GM12878 (cell line): ENCODE measurements at regions not wholly inside any gene's neighbourhood (a gene's known extent, or its start where the extent isn't known, plus 50 kb on each side); places are given as distances from the start of the nearest gene placed in this dataset.

ENCODE experiments used
- ATAC-seq: fragments of 200-7000 bp; cut with Tn5 transposase; 3 replicates; pipeline ENCODE4 v1.9.1; 2020; ENCODE audit warnings: mild to moderate bottlenecking, moderate library complexity
- BruUV-seq: library from RNA; stranded (reverse); fragments of 400-500 nt; replicated peaks from 2 replicates; lab custom pipeline; 2021; lab: Mats Ljungman, UMichigan
- CTCF ChIA-PET: fragments of 300-600 bp; sonication (Branson Sonifier 250); formaldehyde crosslinking; extraction: SDS; loops from one replicate; lab custom pipeline; 2021; ENCODE audit warnings: inconsistent platforms; lab: Yijun Ruan, JAX
- POLR2A ChIA-PET: fragments of 350-600 bp; formaldehyde crosslinking; extraction: SDS; loops from one replicate; lab custom pipeline; 2021; ENCODE audit warnings: inconsistent platforms; lab: Charles Lee
- RAD21 ChIA-PET: fragments of 300-600 bp; sonication (Branson Sonifier 250); formaldehyde crosslinking; loops from one replicate; lab custom pipeline; 2023; ENCODE audit warnings: antibody characterized with exemption; ENCODE audit not compliant: unreplicated experiment; lab: Charles Lee
- SMC1A ChIA-PET: fragments of 300-600 bp; sonication (Branson Sonifier 250); formaldehyde crosslinking; loops from one replicate; lab custom pipeline; 2023; ENCODE audit not compliant: unreplicated experiment, uncharacterized antibody; lab: Charles Lee
- DNase-seq: peaks from one replicate; pipeline ENCODE4 v3.0.0-alpha.2; 2011; ENCODE audit warnings: low read depth, low spot score
- FAIRE-seq: peaks from 3 replicates; lab custom pipeline; 2011; peaks lifted over from hg19 to GRCh38; lab: Jason Lieb, UNC
- H2AFZ ChIP-seq: 2 replicates; pipeline ENCODE4 v1.6.0; 2011; ENCODE audit warnings: low read depth, low read length, control low read depth; ENCODE audit not compliant: control insufficient read depth
- H3K27ac ChIP-seq: 2 replicates; pipeline ENCODE4 v1.5.1; 2011; ENCODE audit warnings: control low read depth; ENCODE audit not compliant: control insufficient read depth, insufficient read depth
- H3K27me3 ChIP-seq, 2 experiments: replicated peaks in 1 of 2; 2 replicates each; pipeline versions ENCODE4 v1.6.0 to v1.6.1; 2011; ENCODE audit warnings: low read length in 1 of 2; ENCODE audit not compliant: control insufficient read depth in 2 of 2, insufficient read depth in 2 of 2
- H3K36me3 ChIP-seq, 2 experiments: 2 replicates each; pipeline ENCODE4 v1.5.1; 2011; ENCODE audit warnings: low read length in 1 of 2; ENCODE audit not compliant: control insufficient read depth in 2 of 2, insufficient read depth in 2 of 2
- H3K4me1 ChIP-seq: 2 replicates; pipeline ENCODE4 v1.6.1; 2011; ENCODE audit warnings: mild to moderate bottlenecking, low read length, moderate library complexity, mixed read lengths; ENCODE audit not compliant: control insufficient read depth, insufficient read depth
- H3K4me2 ChIP-seq: 2 replicates; pipeline ENCODE4 v1.6.0; 2011; ENCODE audit warnings: control low read depth; ENCODE audit not compliant: control insufficient read depth, insufficient read depth
- H3K4me3 ChIP-seq: fragments of 200-600 bp; sonication (generic); 2 replicates; pipeline ENCODE4 v1.5.1; 2016
- H3K79me2 ChIP-seq: 2 replicates; pipeline ENCODE4 v1.6.0; 2011; ENCODE audit warnings: low read length; ENCODE audit not compliant: control insufficient read depth, insufficient read depth
- H3K9ac ChIP-seq: 2 replicates; pipeline ENCODE4 v1.8.0; 2011; ENCODE audit warnings: low read length, control low read depth, mixed read lengths; ENCODE audit not compliant: control insufficient read depth, insufficient read depth
- H3K9me3 ChIP-seq: replicated peaks from 3 replicates; pipeline ENCODE4 v1.5.1; 2011; ENCODE audit warnings: mild to moderate bottlenecking, low read length; ENCODE audit not compliant: control insufficient read depth, insufficient read depth
- H4K20me1 ChIP-seq: 2 replicates; pipeline ENCODE4 v1.6.0; 2011; ENCODE audit not compliant: control insufficient read depth, insufficient read depth
- ASH2L ChIP-seq: fragments of 300-600, 200-600 bp; sonication (generic); IDR thresholded peaks from 2 replicates; pipeline ENCODE4 v1.6.1; 2017; ENCODE audit warnings: low read depth, mild to moderate bottlenecking, borderline replicate concordance
- HDAC2 ChIP-seq: fragments of 200-600 bp; sonication (generic); IDR thresholded peaks from 2 replicates; pipeline ENCODE4 v1.6.1; 2017
- HDGF ChIP-seq: fragments of 450-650 bp; IDR thresholded peaks from 2 replicates; pipeline ENCODE4 v1.6.1; 2016; ENCODE audit warnings: antibody characterized with exemption
- NBN ChIP-seq: fragments of 450-650 bp; IDR thresholded peaks from 2 replicates; pipeline ENCODE4 v1.6.1; 2016
- NR2C1 ChIP-seq: fragments of 450-650 bp; IDR thresholded peaks from 2 replicates; pipeline ENCODE4 v1.6.1; 2017; ENCODE audit warnings: antibody characterized with exemption, mild to moderate bottlenecking, moderate library complexity
- SMAD1 ChIP-seq: fragments of 450-650 bp; IDR thresholded peaks from 2 replicates; pipeline ENCODE4 v1.6.1; 2018; ENCODE audit warnings: mild to moderate bottlenecking, low read depth; ENCODE audit not compliant: partially characterized antibody
- WRNIP1 ChIP-seq: IDR thresholded peaks from 2 replicates; pipeline ENCODE4 v1.6.1; 2011; ENCODE audit warnings: low read depth, low read length, improper control_type of control experiment, borderline replicate concordance
- WGBS: methylation state at CpG from one replicate; pipeline ENCODE4 v1.1.6; 2016; ENCODE audit warnings: low lambda C conversion rate; ENCODE audit not compliant: insufficient replicate concordance, insufficient coverage; ENCODE audit errors: missing lambda C conversion rate; 5-methylcytosine and 5-hydroxymethylcytosine counted together
- in situ Hi-C: fragments of 300-500 bp; cut with MboI; formaldehyde crosslinking; loops from 9 replicates; pipeline ENCODE4 v1.14.3; 2018; ENCODE audit warnings: mixed read lengths
- intact Hi-C: fragments of 100-400 bp; cut with micrococcal nuclease; formaldehyde crosslinking; loops from one replicate; pipeline ENCODE4 v1.14.2; 2022; ENCODE audit not compliant: unreplicated experiment
- TF ChIP-seq, protein P1 (sequence below): fragments of 150-350 bp; IDR thresholded peaks from 2 replicates; pipeline ENCODE4 v1.6.1; 2014; ENCODE audit warnings: mild to moderate bottlenecking, low read depth, low read length
- TF ChIP-seq, protein P2 (sequence below): fragments of 450-650 bp; formaldehyde crosslinking; IDR thresholded peaks from 2 replicates; pipeline ENCODE4 v1.5.0; 2022; ENCODE audit warnings: mild to moderate bottlenecking, missing genetic modification characterization
- TF ChIP-seq, protein P3 (sequence below): IDR thresholded peaks from 2 replicates; pipeline ENCODE4 v1.6.1; 2012; ENCODE audit warnings: low read depth, low read length, improper control_type of control experiment

DNA sequence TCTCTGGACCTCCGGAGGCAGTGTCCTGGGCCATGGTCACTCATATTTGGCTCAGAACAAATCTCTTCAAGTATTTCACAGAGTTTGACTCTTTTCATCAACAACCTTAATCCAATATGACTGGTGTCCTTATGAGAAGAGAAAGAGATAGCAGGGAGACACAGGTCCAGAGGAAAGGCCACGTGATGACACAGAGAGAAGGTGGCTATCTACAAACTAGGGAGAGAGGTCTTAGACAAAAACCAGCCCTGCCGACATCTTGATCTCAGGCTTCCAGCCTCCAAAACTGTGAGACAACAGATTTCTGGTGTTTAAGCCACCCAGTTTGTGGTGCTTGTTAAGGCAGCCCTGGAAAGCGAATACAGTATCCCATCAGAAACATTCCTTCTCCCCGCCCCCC is 237.1 kb upstream of the PROK2 start:
- RAD21 ChIA-PET = no interaction called here
- Histone ChIP-seq H3K27ac (no peak overlapping the region), H3K27me3 (no peaks in the 10 kb centered on the region), H3K4me1 (no peaks in the 10 kb centered on the region), H3K9me3 (no peaks in the 10 kb centered on the region), H3K4me3 (no peak overlapping the region), H3K9ac (no peak overlapping the region), H2AFZ (no peak overlapping the region), H4K20me1 (no peaks in the 10 kb centered on the region), H3K79me2 (no peaks in the 10 kb centered on the region), H3K36me3 (no peaks in the 10 kb centered on the region), H3K4me2 (no peak overlapping the region)
- in situ Hi-C loops = no loop called here
- intact Hi-C loops = no loop called here
- ATAC-seq (no peak), FAIRE-seq (no peak), DNase-seq (no peak)
- SMC1A ChIA-PET = interaction anchor here (1.0 kb wide), 1 partner anchor 9 kb away, joined by 4 read pairs; no protein-coding TSS in a partner anchor
- POLR2A ChIA-PET = no interaction called here
- TF ChIP-seq ASH2L (no peak), HDGF (no peak)
- no TSS peak for BruUV-seq
- 70% methylated on average over 5 of the region's 5 CpGs for WGBS
- CTCF ChIA-PET = interaction anchor here (0.9 to 1.7 kb wide), 2 partner anchors 9 to 12 kb away, joined by 3 to 4 read pairs; no protein-coding TSS in a partner anchor

DNA sequence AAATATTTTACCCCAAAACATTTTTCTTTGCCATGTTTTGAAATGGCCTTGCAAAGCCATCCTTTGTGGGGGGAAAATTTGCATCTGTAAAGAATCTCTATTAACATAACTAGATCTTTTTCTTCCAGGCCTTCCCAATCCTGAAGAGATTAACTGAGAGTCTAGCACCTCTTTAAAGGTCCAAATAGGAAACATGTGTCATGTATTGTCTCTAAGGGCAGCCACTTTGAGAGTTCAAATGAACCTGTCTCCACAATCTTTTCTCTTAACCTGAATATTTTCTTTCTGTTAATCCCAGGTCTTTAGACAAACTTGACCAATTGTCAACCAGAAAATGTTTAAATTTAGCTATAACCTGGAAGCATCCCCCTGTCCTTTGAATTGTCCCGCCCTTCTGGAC is 236.6 kb upstream of the PROK2 start:
- FAIRE-seq = no peak
- TF ChIP-seq, protein P1, sequence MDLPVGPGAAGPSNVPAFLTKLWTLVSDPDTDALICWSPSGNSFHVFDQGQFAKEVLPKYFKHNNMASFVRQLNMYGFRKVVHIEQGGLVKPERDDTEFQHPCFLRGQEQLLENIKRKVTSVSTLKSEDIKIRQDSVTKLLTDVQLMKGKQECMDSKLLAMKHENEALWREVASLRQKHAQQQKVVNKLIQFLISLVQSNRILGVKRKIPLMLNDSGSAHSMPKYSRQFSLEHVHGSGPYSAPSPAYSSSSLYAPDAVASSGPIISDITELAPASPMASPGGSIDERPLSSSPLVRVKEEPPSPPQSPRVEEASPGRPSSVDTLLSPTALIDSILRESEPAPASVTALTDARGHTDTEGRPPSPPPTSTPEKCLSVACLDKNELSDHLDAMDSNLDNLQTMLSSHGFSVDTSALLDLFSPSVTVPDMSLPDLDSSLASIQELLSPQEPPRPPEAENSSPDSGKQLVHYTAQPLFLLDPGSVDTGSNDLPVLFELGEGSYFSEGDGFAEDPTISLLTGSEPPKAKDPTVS = no peak
- TF ChIP-seq SMAD1 = no peak
- no peak for TF ChIP-seq NBN
- TF ChIP-seq, protein P2, sequence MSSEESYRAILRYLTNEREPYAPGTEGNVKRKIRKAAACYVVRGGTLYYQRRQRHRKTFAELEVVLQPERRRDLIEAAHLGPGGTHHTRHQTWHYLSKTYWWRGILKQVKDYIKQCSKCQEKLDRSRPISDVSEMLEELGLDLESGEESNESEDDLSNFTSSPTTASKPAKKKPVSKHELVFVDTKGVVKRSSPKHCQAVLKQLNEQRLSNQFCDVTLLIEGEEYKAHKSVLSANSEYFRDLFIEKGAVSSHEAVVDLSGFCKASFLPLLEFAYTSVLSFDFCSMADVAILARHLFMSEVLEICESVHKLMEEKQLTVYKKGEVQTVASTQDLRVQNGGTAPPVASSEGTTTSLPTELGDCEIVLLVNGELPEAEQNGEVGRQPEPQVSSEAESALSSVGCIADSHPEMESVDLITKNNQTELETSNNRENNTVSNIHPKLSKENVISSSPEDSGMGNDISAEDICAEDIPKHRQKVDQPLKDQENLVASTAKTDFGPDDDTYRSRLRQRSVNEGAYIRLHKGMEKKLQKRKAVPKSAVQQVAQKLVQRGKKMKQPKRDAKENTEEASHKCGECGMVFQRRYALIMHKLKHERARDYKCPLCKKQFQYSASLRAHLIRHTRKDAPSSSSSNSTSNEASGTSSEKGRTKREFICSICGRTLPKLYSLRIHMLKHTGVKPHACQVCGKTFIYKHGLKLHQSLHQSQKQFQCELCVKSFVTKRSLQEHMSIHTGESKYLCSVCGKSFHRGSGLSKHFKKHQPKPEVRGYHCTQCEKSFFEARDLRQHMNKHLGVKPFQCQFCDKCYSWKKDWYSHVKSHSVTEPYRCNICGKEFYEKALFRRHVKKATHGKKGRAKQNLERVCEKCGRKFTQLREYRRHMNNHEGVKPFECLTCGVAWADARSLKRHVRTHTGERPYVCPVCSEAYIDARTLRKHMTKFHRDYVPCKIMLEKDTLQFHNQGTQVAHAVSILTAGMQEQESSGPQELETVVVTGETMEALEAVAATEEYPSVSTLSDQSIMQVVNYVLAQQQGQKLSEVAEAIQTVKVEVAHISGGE (CRISPR knock-in tag) = no peak
- TF ChIP-seq WRNIP1 = no peak
- TF ChIP-seq NR2C1 = no peak
- TF ChIP-seq, protein P3, sequence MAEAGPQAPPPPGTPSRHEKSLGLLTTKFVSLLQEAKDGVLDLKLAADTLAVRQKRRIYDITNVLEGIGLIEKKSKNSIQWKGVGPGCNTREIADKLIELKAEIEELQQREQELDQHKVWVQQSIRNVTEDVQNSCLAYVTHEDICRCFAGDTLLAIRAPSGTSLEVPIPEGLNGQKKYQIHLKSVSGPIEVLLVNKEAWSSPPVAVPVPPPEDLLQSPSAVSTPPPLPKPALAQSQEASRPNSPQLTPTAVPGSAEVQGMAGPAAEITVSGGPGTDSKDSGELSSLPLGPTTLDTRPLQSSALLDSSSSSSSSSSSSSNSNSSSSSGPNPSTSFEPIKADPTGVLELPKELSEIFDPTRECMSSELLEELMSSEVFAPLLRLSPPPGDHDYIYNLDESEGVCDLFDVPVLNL = no peak
- TF ChIP-seq HDAC2 = no peak

More for the DNA sequence above, 236.6 kb upstream of the PROK2 start:
- ChIA-PET POLR2A (no interaction called here), CTCF (interaction anchor here (1.7 kb wide), 1 partner anchor 11 kb away, joined by 4 read pairs; no protein-coding TSS in a partner anchor), SMC1A (interaction anchor here (1.0 kb wide), 1 partner anchor 9 kb away, joined by 4 read pairs; no protein-coding TSS in a partner anchor), RAD21 (no interaction called here)
- ATAC-seq = no peak
- H4K20me1 ChIP-seq = no peaks in the 10 kb centered on the region
- H3K79me2 ChIP-seq = no peaks in the 10 kb centered on the region
- 94% methylated on average over 1 of the region's 1 CpG for WGBS
- H3K36me3 ChIP-seq = no peaks in the 10 kb centered on the region
- no TSS peak for BruUV-seq
- H3K4me2 ChIP-seq = no peak overlapping the region
- H3K27me3 ChIP-seq = no peaks in the 10 kb centered on the region
- H2AFZ ChIP-seq = no peak overlapping the region
- no peak for DNase-seq
- intact Hi-C loops = no loop called here
- no peak overlapping the region for H3K9ac ChIP-seq
- H3K4me3 ChIP-seq = no peak overlapping the region
- H3K9me3 ChIP-seq = no peaks in the 10 kb centered on the region
- H3K4me1 ChIP-seq = no peaks in the 10 kb centered on the region; the same call in 1 of the 2 replicates
- in situ Hi-C loops = no loop called here
- no peak overlapping the region for H3K27ac ChIP-seq
